ENCODE measurements at regions not wholly inside any gene's neighbourhood (a gene's known extent, or its start where the extent isn't known, plus 50 kb on each side); places are given as distances from the start of the nearest gene placed in this dataset.
A peak's percentile ranks its signal among the peaks of the same experiment; 100 is the strongest.

GRCh38 chr3:66572090-66572675 lies 71.4 kb upstream of the LRIG1 start:
- Histone ChIP-seq H3K27me3 (ENCODE audit: control insufficient read depth in 2 of 2, insufficient read depth in 1 of 2, low read length in 1 of 2) (no peaks in the 10 kb centered on the region), H3K27ac (ENCODE audit: low read depth in 1 of 2, low read length in 1 of 2) (no peak overlapping the region)
- 94% methylated on average over 5 of the region's 5 CpGs for WGBS

DNA sequence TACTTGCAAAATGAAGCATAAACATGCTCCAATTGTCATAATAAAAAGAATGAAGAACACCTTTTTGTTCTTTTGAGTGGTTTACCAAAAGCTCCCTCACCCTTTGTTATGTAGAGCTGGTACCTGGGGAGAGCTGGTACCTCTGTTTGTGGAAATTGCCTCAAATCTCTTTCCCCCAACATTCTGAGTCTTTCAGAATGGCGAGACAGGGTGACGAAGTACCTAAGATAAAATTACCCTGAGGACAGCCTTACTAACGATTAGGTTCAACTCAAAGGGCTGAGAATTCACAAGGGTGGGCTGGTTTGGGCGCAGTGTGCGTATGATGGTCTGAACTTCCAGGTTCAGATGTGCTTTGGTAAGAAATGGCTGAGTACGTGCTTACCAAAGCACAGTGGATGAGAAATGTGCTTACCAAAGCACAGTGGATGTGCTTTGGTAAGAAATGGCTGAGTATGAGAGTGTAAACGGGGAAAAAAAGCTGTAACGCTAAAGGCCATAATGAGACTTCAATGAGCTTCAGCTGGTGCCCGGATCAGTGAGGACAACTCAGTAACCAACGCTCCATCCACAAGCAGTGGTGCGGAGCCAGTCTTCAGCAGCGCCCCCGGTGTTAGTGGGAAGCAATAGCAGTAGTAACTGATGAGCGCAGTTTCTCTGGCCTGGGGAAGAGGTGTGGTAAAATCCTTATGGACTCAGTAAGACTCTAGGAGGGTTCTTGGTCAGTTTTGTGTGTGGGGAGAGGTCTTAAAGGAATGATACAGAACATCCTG lies 72.3 kb upstream of the LRIG1 start:
- no peaks in the 10 kb centered on the region for H3K9me3 ChIP-seq (ENCODE audit: control insufficient read depth in 2 of 2, insufficient read depth in 1 of 2, low read length in 1 of 2)
- H3K27me3 ChIP-seq (ENCODE audit: control insufficient read depth in 2 of 2, insufficient read depth in 1 of 2, low read length in 1 of 2) = no peaks in the 10 kb centered on the region
- H3K4me1 ChIP-seq (ENCODE audit: control insufficient read depth in 2 of 2, insufficient read depth in 2 of 2, low read length in 2 of 2) = no peaks in the 10 kb centered on the region
- no peaks in the 10 kb centered on the region for H3K36me3 ChIP-seq (ENCODE audit: control insufficient read depth in 2 of 2, insufficient read depth in 2 of 2, low read length in 1 of 2)
- no peak for DNase-seq (ENCODE audit: low read depth in 6 of 9, low spot score in 9 of 9)
- WGBS = 82% methylated on average over 14 of the region's 14 CpGs
- no peak overlapping the region for H3K27ac ChIP-seq (ENCODE audit: low read depth in 1 of 2, low read length in 1 of 2)
- no peak overlapping the region for H3K4me3 ChIP-seq (ENCODE audit: low read length in 2 of 2)

More at GRCh38 chr3:66572090-66572675, 71.4 kb upstream of the LRIG1 start:
- no peak overlapping the region for H3K4me3 ChIP-seq (ENCODE audit: low read length in 2 of 2)
- H3K9me3 ChIP-seq (ENCODE audit: control insufficient read depth in 2 of 2, insufficient read depth in 1 of 2, low read length in 1 of 2) = no peaks in the 10 kb centered on the region
- H3K36me3 ChIP-seq (ENCODE audit: control insufficient read depth in 2 of 2, insufficient read depth in 2 of 2, low read length in 1 of 2) = no peaks in the 10 kb centered on the region
- DNase-seq (ENCODE audit: low read depth in 6 of 9, low spot score in 9 of 9) = no peak
- no peaks in the 10 kb centered on the region for H3K4me1 ChIP-seq (ENCODE audit: control insufficient read depth in 2 of 2, insufficient read depth in 2 of 2, low read length in 2 of 2)

DNA sequence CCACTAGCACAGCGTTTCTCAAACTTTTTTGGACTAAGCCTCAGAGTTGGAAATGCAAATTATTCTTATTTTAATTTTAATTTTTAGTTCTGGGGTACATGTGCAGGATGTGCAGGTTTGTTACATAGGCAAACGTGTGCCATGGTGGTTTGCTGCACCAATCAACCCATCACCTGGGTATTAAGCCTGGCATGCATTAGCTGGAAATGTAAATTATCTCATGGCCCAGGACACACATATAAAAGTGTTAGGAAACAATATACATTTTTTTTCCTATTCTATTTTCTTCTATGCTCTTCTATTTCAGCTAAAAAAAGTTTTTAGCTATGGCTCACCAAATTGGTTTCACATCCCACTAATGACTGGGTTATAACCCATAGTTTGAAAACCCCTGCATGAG lies 73.3 kb upstream of the LRIG1 start:
- DNase-seq (ENCODE audit: low read depth in 6 of 9, low spot score in 9 of 9) = no peak
- H3K4me3 ChIP-seq (ENCODE audit: low read length in 2 of 2) = no peak overlapping the region
- H3K27ac ChIP-seq (ENCODE audit: low read depth in 1 of 2, low read length in 1 of 2) = no peak overlapping the region
- WGBS = 86% methylated on average over 2 of the region's 2 CpGs
- no peaks in the 10 kb centered on the region for H3K4me1 ChIP-seq (ENCODE audit: control insufficient read depth in 2 of 2, insufficient read depth in 2 of 2, low read length in 2 of 2)
- no peaks in the 10 kb centered on the region for H3K36me3 ChIP-seq (ENCODE audit: control insufficient read depth in 2 of 2, insufficient read depth in 2 of 2, low read length in 1 of 2)
- H3K27me3 ChIP-seq (ENCODE audit: control insufficient read depth in 2 of 2, insufficient read depth in 1 of 2, low read length in 1 of 2) = no peaks in the 10 kb centered on the region
- H3K9me3 ChIP-seq (ENCODE audit: control insufficient read depth in 2 of 2, insufficient read depth in 1 of 2, low read length in 1 of 2) = no peaks in the 10 kb centered on the region

GRCh38 chr3:66577426-66578203 lies 76.8 kb upstream of the LRIG1 start:
- no peaks in the 10 kb centered on the region for H3K36me3 ChIP-seq (ENCODE audit: control insufficient read depth in 2 of 2, insufficient read depth in 2 of 2, low read length in 1 of 2)
- H3K4me1 ChIP-seq (ENCODE audit: control insufficient read depth in 2 of 2, insufficient read depth in 2 of 2, low read length in 2 of 2) = peaks cover 0 to 1% of the 10 kb centered on the region in 2 donors
- 88% methylated on average over 7 of the region's 7 CpGs for WGBS
- no peak overlapping the region for H3K4me3 ChIP-seq (ENCODE audit: low read length in 2 of 2)
- no peak overlapping the region for H3K27ac ChIP-seq (ENCODE audit: low read depth in 1 of 2, low read length in 1 of 2)
- H3K9me3 ChIP-seq (ENCODE audit: control insufficient read depth in 2 of 2, insufficient read depth in 1 of 2, low read length in 1 of 2) = no peaks in the 10 kb centered on the region
- peaks cover 0 to 4% of the 10 kb centered on the region in 2 donors for H3K27me3 ChIP-seq (ENCODE audit: control insufficient read depth in 2 of 2, insufficient read depth in 1 of 2, low read length in 1 of 2)
- DNase-seq (ENCODE audit: low read depth in 6 of 9, low spot score in 9 of 9) = no peak

DNA sequence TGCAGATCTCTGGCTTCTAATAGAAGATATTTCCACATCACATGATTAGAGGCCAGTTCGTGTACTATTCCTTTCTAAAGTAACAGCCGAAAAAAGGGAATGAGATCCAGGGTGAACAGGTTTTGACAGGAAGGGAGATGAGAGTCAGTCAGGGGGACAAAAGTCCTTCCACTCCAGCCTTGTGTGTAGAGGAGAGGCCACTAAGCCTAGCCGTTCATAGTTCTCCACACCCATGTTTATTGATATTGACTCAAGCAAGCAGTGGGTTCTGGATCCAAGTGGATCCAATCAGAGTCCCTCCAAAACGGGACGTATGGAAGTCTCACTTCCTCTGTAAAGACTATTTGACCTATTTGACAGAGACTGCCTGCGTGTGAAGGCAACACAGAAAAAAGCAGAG lies 80.4 kb upstream of the LRIG1 start:
- 95% methylated on average over 6 of the region's 6 CpGs for WGBS
- H3K4me3 ChIP-seq (ENCODE audit: low read length in 2 of 2) = no peak overlapping the region
- peaks cover 0 to 7% of the 10 kb centered on the region in 2 donors for H3K27me3 ChIP-seq (ENCODE audit: control insufficient read depth in 2 of 2, insufficient read depth in 1 of 2, low read length in 1 of 2)
- no peak overlapping the region for H3K27ac ChIP-seq (ENCODE audit: low read depth in 1 of 2, low read length in 1 of 2)
- peaks cover 3 to 9% of the 10 kb centered on the region in 2 donors for H3K4me1 ChIP-seq (ENCODE audit: control insufficient read depth in 2 of 2, insufficient read depth in 2 of 2, low read length in 2 of 2)
- no peak for DNase-seq (ENCODE audit: low read depth in 6 of 9, low spot score in 9 of 9)
- H3K36me3 ChIP-seq (ENCODE audit: control insufficient read depth in 2 of 2, insufficient read depth in 2 of 2, low read length in 1 of 2) = no peaks in the 10 kb centered on the region
- H3K9me3 ChIP-seq (ENCODE audit: control insufficient read depth in 2 of 2, insufficient read depth in 1 of 2, low read length in 1 of 2) = no peaks in the 10 kb centered on the region

DNA sequence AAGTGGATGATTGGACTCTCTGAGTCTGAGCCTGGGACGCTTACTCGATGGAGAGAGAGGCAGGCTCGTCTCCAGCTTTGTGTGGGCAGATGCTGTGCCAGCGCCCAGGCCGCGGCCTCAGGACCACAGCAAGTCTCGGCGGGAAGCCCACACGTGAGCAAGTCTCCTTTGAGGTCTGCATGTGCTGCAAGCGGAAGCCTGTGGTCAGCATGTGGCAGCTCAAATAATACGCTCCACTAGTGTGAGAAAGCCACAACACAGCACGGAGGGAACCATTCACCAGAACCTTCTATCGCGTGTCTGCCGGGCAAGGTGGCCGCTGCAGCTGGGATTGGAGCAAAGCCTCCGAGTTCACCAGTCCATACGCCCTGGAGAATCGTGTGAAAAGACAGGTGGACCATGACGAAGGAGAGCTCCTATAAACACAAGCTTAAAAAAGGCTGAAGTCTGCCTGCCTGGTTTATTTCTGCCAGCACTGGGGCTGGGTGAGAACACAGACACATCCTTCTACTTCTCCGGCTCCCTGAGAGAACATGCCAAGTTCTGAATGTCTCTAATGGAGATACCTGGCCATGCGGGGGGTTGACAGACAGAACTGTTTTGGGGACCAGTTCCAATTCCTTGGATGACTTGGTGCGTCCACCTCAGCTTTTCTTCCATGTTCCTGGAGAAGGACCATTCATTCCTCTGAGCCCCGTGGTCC lies 82.0 kb upstream of the LRIG1 start:
- DNase-seq (ENCODE audit: low read depth in 6 of 9, low spot score in 9 of 9) = peak in 3 of 9 donors; percentile 10 to 44 (median 28)
- H3K4me3 ChIP-seq (ENCODE audit: low read length in 2 of 2) = no peak overlapping the region
- no peak overlapping the region for H3K27ac ChIP-seq (ENCODE audit: low read depth in 1 of 2, low read length in 1 of 2)
- peaks cover 3 to 9% of the 10 kb centered on the region in 2 donors for H3K4me1 ChIP-seq (ENCODE audit: control insufficient read depth in 2 of 2, insufficient read depth in 2 of 2, low read length in 2 of 2)
- no peaks in the 10 kb centered on the region for H3K9me3 ChIP-seq (ENCODE audit: control insufficient read depth in 2 of 2, insufficient read depth in 1 of 2, low read length in 1 of 2)
- H3K27me3 ChIP-seq (ENCODE audit: control insufficient read depth in 2 of 2, insufficient read depth in 1 of 2, low read length in 1 of 2) = peaks cover 0 to 7% of the 10 kb centered on the region in 2 donors
- no peaks in the 10 kb centered on the region for H3K36me3 ChIP-seq (ENCODE audit: control insufficient read depth in 2 of 2, insufficient read depth in 2 of 2, low read length in 1 of 2)
- 60% methylated on average over 24 of the region's 24 CpGs for WGBS

DNA sequence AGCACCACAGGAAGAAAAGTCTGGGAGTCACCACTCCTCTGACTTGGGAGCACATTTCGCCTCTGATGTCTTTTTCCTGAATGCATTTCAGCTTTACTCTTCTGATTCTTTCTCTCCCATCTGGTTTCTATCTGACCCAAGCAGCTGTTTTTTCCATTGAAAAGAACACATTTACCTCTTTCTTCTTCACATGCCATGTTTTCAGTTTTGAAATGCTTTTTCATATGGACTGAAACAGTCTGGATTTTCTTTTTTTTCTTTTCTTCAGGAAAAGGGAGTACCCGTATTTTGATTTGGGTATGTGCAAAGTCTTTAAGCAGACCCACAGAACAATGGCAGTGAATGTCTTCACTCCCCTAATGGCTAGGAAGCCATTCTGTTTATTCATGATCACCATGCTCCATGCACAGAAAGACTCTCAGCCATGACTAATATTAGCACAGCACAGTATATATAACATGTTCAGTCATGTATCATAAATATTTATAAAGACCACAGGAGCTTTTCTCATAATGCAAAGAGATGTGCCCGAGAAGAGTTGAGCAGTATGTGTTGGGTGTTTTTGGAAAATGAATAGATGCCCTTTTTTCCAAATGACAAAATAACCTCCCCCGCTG lies 82.7 kb upstream of the LRIG1 start:
- no peaks in the 10 kb centered on the region for H3K36me3 ChIP-seq (ENCODE audit: control insufficient read depth in 2 of 2, insufficient read depth in 2 of 2, low read length in 1 of 2)
- no peak overlapping the region for H3K4me3 ChIP-seq (ENCODE audit: low read length in 2 of 2)
- H3K4me1 ChIP-seq (ENCODE audit: control insufficient read depth in 2 of 2, insufficient read depth in 2 of 2, low read length in 2 of 2) = peaks cover 3 to 9% of the 10 kb centered on the region in 2 donors
- H3K27ac ChIP-seq (ENCODE audit: low read depth in 1 of 2, low read length in 1 of 2) = no peak overlapping the region
- no peaks in the 10 kb centered on the region for H3K9me3 ChIP-seq (ENCODE audit: control insufficient read depth in 2 of 2, insufficient read depth in 1 of 2, low read length in 1 of 2)
- WGBS = 96% methylated on average over 4 of the region's 4 CpGs
- H3K27me3 ChIP-seq (ENCODE audit: control insufficient read depth in 2 of 2, insufficient read depth in 1 of 2, low read length in 1 of 2) = peaks cover 0 to 7% of the 10 kb centered on the region in 2 donors
- no peak for DNase-seq (ENCODE audit: low read depth in 6 of 9, low spot score in 9 of 9)

DNA sequence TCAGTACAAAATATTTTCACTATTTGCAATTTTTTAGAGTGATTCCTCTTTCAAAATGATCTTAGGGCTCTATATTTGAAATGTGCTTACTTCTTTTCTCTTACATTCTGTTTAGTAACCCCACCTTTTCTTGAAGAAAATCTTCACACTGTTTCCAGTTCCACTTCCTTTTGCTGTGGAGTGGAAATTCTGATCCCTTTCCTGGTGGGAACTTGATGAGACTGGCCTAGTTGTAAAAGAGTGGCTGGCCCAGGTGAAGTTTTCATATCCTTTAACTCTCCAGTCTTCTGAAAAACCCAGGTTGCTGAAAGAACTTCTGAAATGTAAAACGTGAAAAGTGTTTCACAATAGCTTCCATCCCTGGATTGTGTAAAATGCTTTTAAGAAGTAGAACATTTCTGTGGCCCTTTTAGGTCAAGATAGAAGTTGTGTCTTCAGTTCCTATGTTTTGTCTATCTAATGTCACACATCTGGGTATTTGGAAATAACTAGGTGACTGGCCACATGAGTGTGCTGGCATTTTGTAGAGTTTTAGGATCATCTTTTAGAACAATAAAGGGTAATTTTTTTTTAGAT lies 84.8 kb upstream of the LRIG1 start:
- H3K27ac ChIP-seq (ENCODE audit: low read depth in 1 of 2, low read length in 1 of 2) = no peak overlapping the region
- H3K4me3 ChIP-seq (ENCODE audit: low read length in 2 of 2) = no peak overlapping the region
- peaks cover 3 to 9% of the 10 kb centered on the region in 2 donors for H3K4me1 ChIP-seq (ENCODE audit: control insufficient read depth in 2 of 2, insufficient read depth in 2 of 2, low read length in 2 of 2)
- DNase-seq (ENCODE audit: low read depth in 6 of 9, low spot score in 9 of 9) = no peak
- H3K36me3 ChIP-seq (ENCODE audit: control insufficient read depth in 2 of 2, insufficient read depth in 2 of 2, low read length in 1 of 2) = no peaks in the 10 kb centered on the region
- H3K27me3 ChIP-seq (ENCODE audit: control insufficient read depth in 2 of 2, insufficient read depth in 1 of 2, low read length in 1 of 2) = peaks cover 0 to 7% of the 10 kb centered on the region in 2 donors
- 99% methylated on average over 1 of the region's 1 CpG for WGBS
- no peaks in the 10 kb centered on the region for H3K9me3 ChIP-seq (ENCODE audit: control insufficient read depth in 2 of 2, insufficient read depth in 1 of 2, low read length in 1 of 2)
